Adipose tissue (tissue), 3 donors: ENCODE measurements at regions not wholly inside any gene's neighbourhood (a gene's known extent, or its start where the extent isn't known, plus 50 kb on each side); places are given as distances from the start of the nearest gene placed in this dataset.
A peak's percentile ranks its signal among the peaks of the same experiment; 100 is the strongest.

Source experiments
- H3K27ac ChIP-seq: one replicate; pipeline ENCODE4 v1.5.1; 2013; ENCODE audit warnings: low read depth, low read length
- WGBS, 3 donors: extraction: QIAGEN DNeasy Blood & Tissue Kit; methylation state at CpG; one replicate each; pipeline ENCODE4 v1.1.7; 2013; 5-methylcytosine and 5-hydroxymethylcytosine counted together
- donor health status: healthy with polysubstance abuse.
- donor health status: Bipolar disorder and iron deficiency.
- donor health status: healthy.

GRCh38 chr2:176521878-176522670, 252.8 kb downstream of the MTX2 start:
- 55 to 74% (median 68%) methylated on average over 3 of the region's 3 CpGs for WGBS, 3 donors
- no peak overlapping the region for H3K27ac ChIP-seq

- WGBS, 3 donors: 43 to 69% (median 53%) methylated on average over 2 of the region's 2 CpGs
- H3K27ac ChIP-seq: no peak overlapping the region
Observed at GRCh38 chr2:176525086-176525485, 255.8 kb downstream of the MTX2 start.

- no peak overlapping the region for H3K27ac ChIP-seq
- WGBS, 3 donors: 55 to 64% (median 58%) methylated on average over 6 of the region's 6 CpGs
Observed at GRCh38 chr2:176526995-176527901, 258.0 kb downstream of the MTX2 start.

GRCh38 chr2:176531608-176532007, 262.4 kb downstream of the MTX2 start:
- no peak overlapping the region for H3K27ac ChIP-seq
- 68 to 92% (median 90%) methylated on average over 4 of the region's 4 CpGs for WGBS, 3 donors

GRCh38 chr2:176533505-176534193, 264.4 kb downstream of the MTX2 start:
- WGBS, 3 donors: 80 to 84% (median 81%) methylated on average over 4 of the region's 4 CpGs
- no peak overlapping the region for H3K27ac ChIP-seq

- WGBS, 3 donors: 69 to 76% (median 72%) methylated on average over 9 of the region's 9 CpGs
- no peak overlapping the region for H3K27ac ChIP-seq
Observed at GRCh38 chr2:176534798-176535466, 265.7 kb downstream of the MTX2 start.

GRCh38 chr2:176535467-176536113, 266.3 kb downstream of the MTX2 start:
- H3K27ac ChIP-seq: no peak overlapping the region

GRCh38 chr2:176536439-176537133, 267.3 kb downstream of the MTX2 start:
- no peak overlapping the region for H3K27ac ChIP-seq
- 25 to 73% (median 73%) methylated on average over 3 of the region's 3 CpGs for WGBS, 3 donors

More at GRCh38 chr2:176535467-176536113, 266.3 kb downstream of the MTX2 start:
- 66 to 72% (median 69%) methylated on average over 5 of the region's 5 CpGs for WGBS, 3 donors

- no peak overlapping the region for H3K27ac ChIP-seq
- WGBS, 3 donors: 75 to 92% (median 87%) methylated on average over 3 of the region's 3 CpGs
Observed at GRCh38 chr2:176537932-176538331, 268.7 kb downstream of the MTX2 start.

GRCh38 chr2:176540995-176541394, 271.8 kb downstream of the MTX2 start:
- no peak overlapping the region for H3K27ac ChIP-seq
- WGBS, 3 donors: 55 to 92% (median 83%) methylated on average over 1 of the region's 1 CpG

GRCh38 chr2:176542476-176542875, 273.2 kb downstream of the MTX2 start:
- H3K27ac ChIP-seq: no peak overlapping the region
- 34 to 50% (median 43%) methylated on average over 1 of the region's 1 CpG for WGBS, 3 donors

GRCh38 chr2:176544557-176544956, 275.3 kb downstream of the MTX2 start:
- no peak overlapping the region for H3K27ac ChIP-seq
- 84 to 89% (median 85%) methylated on average over 4 of the region's 4 CpGs for WGBS, 3 donors

GRCh38 chr2:176544991-176545956, 276.0 kb downstream of the MTX2 start:
- 53 to 60% (median 59%) methylated on average over 4 of the region's 4 CpGs for WGBS, 3 donors
- no peak overlapping the region for H3K27ac ChIP-seq

- 82 to 92% (median 91%) methylated on average over 4 of the region's 4 CpGs for WGBS, 3 donors
- H3K27ac ChIP-seq: no peak overlapping the region
Observed at GRCh38 chr2:176546550-176546949, 277.3 kb downstream of the MTX2 start.

GRCh38 chr2:176552501-176553135, 283.4 kb downstream of the MTX2 start:
- WGBS, 3 donors: 55 to 57% (median 57%) methylated on average over 1 of the region's 1 CpG
- H3K27ac ChIP-seq: no peak overlapping the region

GRCh38 chr2:176553685-176554100, 284.5 kb downstream of the MTX2 start:
- peak overlapping the region; percentile 23 for H3K27ac ChIP-seq
- WGBS, 3 donors: 0 to 1% (median 1%) methylated on average over 16 of the region's 16 CpGs
